ENCODE measurements at regions not wholly inside any gene's neighbourhood (a gene's known extent, or its start where the extent isn't known, plus 50 kb on each side); places are given as distances from the start of the nearest gene placed in this dataset.

DNA sequence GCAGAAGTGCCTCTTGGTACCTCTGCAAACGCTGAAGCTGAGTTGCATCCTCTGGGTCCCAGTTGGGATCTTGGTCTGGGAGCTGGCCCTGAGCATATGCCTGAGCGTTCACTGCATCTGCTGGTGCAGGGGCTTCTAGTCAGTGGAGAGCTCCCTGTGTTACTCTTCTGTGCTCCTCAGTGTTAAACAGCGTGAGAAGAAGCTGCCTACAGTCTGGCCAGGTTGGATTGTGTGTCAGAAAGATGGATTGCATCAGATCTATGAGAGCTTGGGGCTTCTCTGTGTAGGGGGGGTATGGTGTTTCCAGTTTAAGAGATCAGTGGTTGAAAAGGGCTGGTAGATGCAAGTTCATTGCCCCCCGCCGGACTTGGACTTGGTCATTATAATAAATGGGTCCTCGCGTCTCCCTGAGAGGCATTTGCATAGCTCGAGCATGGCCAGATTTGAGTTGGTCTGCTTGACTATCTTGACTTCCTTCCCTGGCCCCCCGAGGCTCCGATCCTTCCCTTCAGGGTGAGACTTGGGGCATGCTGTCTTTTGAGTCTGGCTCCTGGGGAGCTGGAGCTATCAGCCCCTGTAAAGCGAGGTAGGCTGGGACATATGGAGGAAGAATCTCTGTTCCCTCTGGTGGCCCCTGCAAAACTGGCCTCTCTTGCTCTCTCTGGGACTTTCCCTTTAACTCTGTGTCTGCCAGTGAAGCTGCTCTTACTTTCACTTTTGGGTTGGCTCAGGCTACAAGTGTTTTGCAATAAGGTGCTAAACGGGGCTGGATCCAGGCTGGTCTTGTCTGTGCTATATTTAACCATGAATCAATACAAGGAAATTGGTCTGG is 52.9 kb downstream of the OR10H4 start:
- TF ChIP-seq, protein P1, sequence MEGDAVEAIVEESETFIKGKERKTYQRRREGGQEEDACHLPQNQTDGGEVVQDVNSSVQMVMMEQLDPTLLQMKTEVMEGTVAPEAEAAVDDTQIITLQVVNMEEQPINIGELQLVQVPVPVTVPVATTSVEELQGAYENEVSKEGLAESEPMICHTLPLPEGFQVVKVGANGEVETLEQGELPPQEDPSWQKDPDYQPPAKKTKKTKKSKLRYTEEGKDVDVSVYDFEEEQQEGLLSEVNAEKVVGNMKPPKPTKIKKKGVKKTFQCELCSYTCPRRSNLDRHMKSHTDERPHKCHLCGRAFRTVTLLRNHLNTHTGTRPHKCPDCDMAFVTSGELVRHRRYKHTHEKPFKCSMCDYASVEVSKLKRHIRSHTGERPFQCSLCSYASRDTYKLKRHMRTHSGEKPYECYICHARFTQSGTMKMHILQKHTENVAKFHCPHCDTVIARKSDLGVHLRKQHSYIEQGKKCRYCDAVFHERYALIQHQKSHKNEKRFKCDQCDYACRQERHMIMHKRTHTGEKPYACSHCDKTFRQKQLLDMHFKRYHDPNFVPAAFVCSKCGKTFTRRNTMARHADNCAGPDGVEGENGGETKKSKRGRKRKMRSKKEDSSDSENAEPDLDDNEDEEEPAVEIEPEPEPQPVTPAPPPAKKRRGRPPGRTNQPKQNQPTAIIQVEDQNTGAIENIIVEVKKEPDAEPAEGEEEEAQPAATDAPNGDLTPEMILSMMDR (IDR thresholded peaks at IDR 0.05), result peak in 1 of 6 experiments; percentile 5
- no peak for TF ChIP-seq POLR2A (IDR thresholded peaks at IDR 0.05)

All from Peyer's patch (tissue), 4 donors.